IPS-20b (cell line): ENCODE measurements at regions not wholly inside any gene's neighbourhood (a gene's known extent, or its start where the extent isn't known, plus 50 kb on each side); places are given as distances from the start of the nearest gene placed in this dataset.

Source experiments
- H3K27ac ChIP-seq: one replicate; pipeline ENCODE4 v1.5.1; 2013; ENCODE audit warnings: low read length
- H3K27me3 ChIP-seq: 2 replicates; pipeline ENCODE4 v1.6.1; 2013; ENCODE audit warnings: mild to moderate bottlenecking, low read length, inconsistent platforms; ENCODE audit not compliant: insufficient read depth
- H3K36me3 ChIP-seq: 2 replicates; pipeline ENCODE4 v1.6.1; 2013; ENCODE audit warnings: low read depth, mild to moderate bottlenecking, inconsistent platforms, low read length, moderate library complexity; ENCODE audit not compliant: insufficient read depth
- H3K4me1 ChIP-seq: 2 replicates; pipeline ENCODE4 v1.6.1; 2013; ENCODE audit warnings: mild to moderate bottlenecking, control low read depth, inconsistent platforms, low read length, moderate library complexity; ENCODE audit not compliant: insufficient read depth
- H3K4me3 ChIP-seq: 2 replicates; pipeline ENCODE4 v1.5.1; 2013; ENCODE audit warnings: mild to moderate bottlenecking, low read length, inconsistent platforms
- H3K9ac ChIP-seq: 2 replicates; pipeline ENCODE4 v1.6.1; 2013; ENCODE audit warnings: low read depth, mild to moderate bottlenecking, inconsistent platforms, low read length, moderate library complexity
- H3K9me3 ChIP-seq: 2 replicates; pipeline ENCODE4 v1.6.1; 2013; ENCODE audit warnings: mild to moderate bottlenecking, low read depth, low read length, inconsistent platforms; ENCODE audit not compliant: insufficient read depth

GRCh38 chr16:48054881-48055601 lies 100.8 kb downstream of the ABCC12 start:
- Histone ChIP-seq H3K27me3 (peaks cover 9% of the 10 kb centered on the region; the same call in 1 of the 2 replicates), H3K36me3 (no peaks in the 10 kb centered on the region), H3K4me3 (peak overlapping the region; percentile 47; the same call in 1 of the 2 replicates), H3K4me1 (peaks cover 16% of the 10 kb centered on the region), H3K9ac (no peak overlapping the region), H3K9me3 (no peaks in the 10 kb centered on the region), H3K27ac (no peak overlapping the region)

GRCh38 chr16:48053418-48053745 lies 102.4 kb downstream of the ABCC12 start:
- H3K4me3 ChIP-seq: no peak overlapping the region
- peaks cover 16% of the 10 kb centered on the region for H3K4me1 ChIP-seq
- no peaks in the 10 kb centered on the region for H3K9me3 ChIP-seq
- peaks cover 9% of the 10 kb centered on the region; the same call in 1 of the 2 replicates for H3K27me3 ChIP-seq
- H3K27ac ChIP-seq: no peak overlapping the region
- no peaks in the 10 kb centered on the region for H3K36me3 ChIP-seq
- H3K9ac ChIP-seq: no peak overlapping the region

- no peak overlapping the region for H3K27ac ChIP-seq
- H3K4me3 ChIP-seq: no peak overlapping the region
- H3K9me3 ChIP-seq: no peaks in the 10 kb centered on the region
- peaks cover 9% of the 10 kb centered on the region; the same call in 1 of the 2 replicates for H3K27me3 ChIP-seq
- H3K36me3 ChIP-seq: no peaks in the 10 kb centered on the region
- peaks cover 16% of the 10 kb centered on the region for H3K4me1 ChIP-seq
- no peak overlapping the region for H3K9ac ChIP-seq
These were observed 102.9 kb downstream of the ABCC12 start for GRCh38 chr16:48052731-48053417.

DNA sequence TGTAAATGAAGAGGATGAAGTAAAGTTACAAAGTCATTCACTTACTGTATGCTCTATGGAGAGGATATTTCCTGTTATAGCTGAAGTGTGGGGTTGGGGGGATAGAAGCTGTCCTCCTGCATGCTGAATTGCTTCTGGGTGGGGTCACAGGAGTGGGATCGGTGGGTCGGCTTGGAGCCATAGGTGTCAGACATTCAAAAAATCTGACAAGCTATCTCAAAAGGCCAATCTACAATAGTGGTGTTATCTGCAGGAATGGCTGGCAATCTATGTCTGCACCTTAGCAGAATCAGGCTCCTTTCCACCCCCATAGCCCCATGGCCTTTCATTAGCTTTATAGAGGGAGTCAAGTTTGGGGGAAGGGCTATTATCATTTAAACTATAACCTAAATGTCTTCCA lies 104.9 kb downstream of the ABCC12 start:
- Histone ChIP-seq H3K9ac (no peak overlapping the region), H3K27me3 (peaks cover 6% of the 10 kb centered on the region; the same call in 1 of the 2 replicates), H3K9me3 (no peaks in the 10 kb centered on the region), H3K4me3 (no peak overlapping the region), H3K4me1 (peaks cover 16% of the 10 kb centered on the region), H3K36me3 (no peaks in the 10 kb centered on the region), H3K27ac (no peak overlapping the region)

GRCh38 chr16:48049847-48050246 lies 105.9 kb downstream of the ABCC12 start:
- H3K4me3 ChIP-seq: no peak overlapping the region
- H3K4me1 ChIP-seq: peaks cover 20% of the 10 kb centered on the region
- H3K9ac ChIP-seq: no peak overlapping the region
- H3K27ac ChIP-seq: no peak overlapping the region
- H3K36me3 ChIP-seq: no peaks in the 10 kb centered on the region
- no peaks in the 10 kb centered on the region for H3K27me3 ChIP-seq
- H3K9me3 ChIP-seq: no peaks in the 10 kb centered on the region

GRCh38 chr16:48047720-48048119 lies 108.1 kb downstream of the ABCC12 start:
- H3K9ac ChIP-seq: no peak overlapping the region
- H3K4me3 ChIP-seq: no peak overlapping the region
- H3K27me3 ChIP-seq: no peaks in the 10 kb centered on the region
- peaks cover 12% of the 10 kb centered on the region; the same call in 1 of the 2 replicates for H3K4me1 ChIP-seq
- H3K27ac ChIP-seq: no peak overlapping the region
- no peaks in the 10 kb centered on the region for H3K36me3 ChIP-seq
- H3K9me3 ChIP-seq: no peaks in the 10 kb centered on the region

DNA sequence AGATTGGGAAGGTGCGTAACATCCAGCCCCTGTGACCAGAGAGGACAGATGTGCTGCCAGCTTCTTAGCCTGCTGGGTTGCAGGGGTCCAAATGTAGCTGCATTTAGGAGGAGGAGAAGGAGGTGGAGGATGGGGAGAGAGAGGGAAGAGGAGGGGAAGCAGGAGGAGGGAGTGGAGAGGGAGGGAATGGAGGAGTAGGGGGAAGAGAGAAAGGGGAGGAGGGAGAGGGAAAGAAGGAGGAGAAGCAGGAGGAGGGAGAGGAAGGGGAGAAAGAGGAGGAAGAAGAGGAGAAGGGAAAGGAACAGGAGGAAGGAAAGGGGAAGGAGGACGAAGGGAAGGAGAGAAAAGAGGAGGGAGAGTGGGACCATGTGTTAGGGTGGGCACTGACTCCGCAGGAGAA lies 108.6 kb downstream of the ABCC12 start:
- Histone ChIP-seq H3K27me3 (no peaks in the 10 kb centered on the region), H3K9ac (no peak overlapping the region), H3K27ac (no peak overlapping the region), H3K36me3 (no peaks in the 10 kb centered on the region), H3K4me3 (no peak overlapping the region), H3K9me3 (no peaks in the 10 kb centered on the region), H3K4me1 (peaks cover 7% of the 10 kb centered on the region; the same call in 1 of the 2 replicates)

- peaks cover 6% of the 10 kb centered on the region; the same call in 1 of the 2 replicates for H3K4me1 ChIP-seq
- H3K36me3 ChIP-seq: no peaks in the 10 kb centered on the region
- no peaks in the 10 kb centered on the region for H3K27me3 ChIP-seq
These were observed 111.7 kb downstream of the ABCC12 start for GRCh38 chr16:48044117-48044516.

DNA sequence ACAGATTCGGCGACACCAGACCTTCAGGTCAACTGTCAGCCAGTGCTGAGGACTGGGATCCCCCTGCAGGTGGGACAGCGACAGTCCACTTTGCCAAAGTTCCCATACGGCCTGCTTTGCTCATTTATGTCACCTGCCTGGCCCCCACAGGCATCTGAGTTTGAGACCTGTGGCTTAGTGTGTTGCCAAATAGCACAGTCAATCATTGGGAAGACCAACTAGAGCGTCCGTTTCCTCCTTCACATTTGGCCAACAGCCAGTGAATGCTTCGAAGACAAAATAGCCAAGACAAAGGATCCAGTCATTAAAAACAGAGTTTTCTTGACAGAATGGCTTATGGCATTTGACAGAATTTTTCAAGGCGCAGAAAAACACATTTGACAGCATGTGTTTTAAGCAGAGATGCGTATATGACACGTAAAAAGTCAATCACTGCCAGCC lies 113.8 kb downstream of the ABCC12 start:
- Histone ChIP-seq H3K4me1 (peaks cover 6% of the 10 kb centered on the region; the same call in 1 of the 2 replicates), H3K27ac (no peak overlapping the region), H3K9ac (no peak overlapping the region), H3K27me3 (no peaks in the 10 kb centered on the region), H3K9me3 (no peaks in the 10 kb centered on the region), H3K36me3 (no peaks in the 10 kb centered on the region), H3K4me3 (no peak overlapping the region)

More at GRCh38 chr16:48044117-48044516, 111.7 kb downstream of the ABCC12 start:
- no peaks in the 10 kb centered on the region for H3K9me3 ChIP-seq
- no peak overlapping the region for H3K4me3 ChIP-seq
- H3K27ac ChIP-seq: no peak overlapping the region
- H3K9ac ChIP-seq: no peak overlapping the region

GRCh38 chr16:48035142-48035541 lies 120.7 kb downstream of the ABCC12 start:
- Histone ChIP-seq H3K9me3 (no peaks in the 10 kb centered on the region), H3K27ac (no peak overlapping the region), H3K9ac (no peak overlapping the region), H3K4me3 (no peak overlapping the region), H3K36me3 (no peaks in the 10 kb centered on the region), H3K27me3 (no peaks in the 10 kb centered on the region), H3K4me1 (no peaks in the 10 kb centered on the region)

DNA sequence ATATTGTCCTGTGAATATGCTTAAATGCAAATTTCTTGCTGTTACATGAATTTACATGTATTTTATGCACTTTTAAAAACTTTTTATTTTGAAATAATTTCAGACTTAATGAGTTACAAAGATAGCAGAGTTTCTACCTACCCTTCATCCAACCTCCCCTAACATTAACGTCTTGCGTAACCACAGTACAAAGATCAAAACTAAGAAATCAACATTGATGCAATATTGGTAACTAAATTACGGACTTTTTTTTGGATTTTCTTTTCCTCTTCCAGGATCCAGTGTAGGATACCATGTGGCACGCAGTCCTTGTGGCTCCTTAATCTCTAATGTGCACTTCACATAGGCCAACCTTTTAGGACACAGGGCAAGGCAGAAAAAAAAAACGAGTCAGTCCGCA lies 124.9 kb downstream of the ABCC12 start:
- no peaks in the 10 kb centered on the region for H3K4me1 ChIP-seq

DNA sequence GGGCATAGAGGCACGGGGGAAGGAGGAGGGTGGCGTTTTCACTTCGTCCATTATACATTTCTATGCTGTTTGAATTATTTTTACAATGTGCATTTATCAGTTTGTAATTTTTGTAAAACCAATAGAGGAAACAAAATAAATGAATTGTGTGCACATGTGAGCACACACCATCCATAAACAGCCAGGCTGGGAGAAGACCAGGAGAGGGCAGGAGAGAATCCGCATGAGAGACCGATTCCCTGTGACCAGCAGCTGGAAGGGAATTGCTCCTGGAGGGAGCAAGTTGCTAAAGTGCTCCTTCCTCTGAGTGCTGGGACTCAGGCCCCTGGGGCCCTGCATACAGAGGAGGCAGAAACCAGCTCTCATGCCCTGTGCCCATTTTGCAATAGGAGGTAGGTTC lies 126.0 kb downstream of the ABCC12 start:
- H3K9ac ChIP-seq: no peak overlapping the region
- no peaks in the 10 kb centered on the region for H3K36me3 ChIP-seq
- H3K4me1 ChIP-seq: no peaks in the 10 kb centered on the region
- H3K4me3 ChIP-seq: no peak overlapping the region
- H3K9me3 ChIP-seq: no peaks in the 10 kb centered on the region
- no peaks in the 10 kb centered on the region for H3K27me3 ChIP-seq
- H3K27ac ChIP-seq: no peak overlapping the region

More for the DNA sequence above, 124.9 kb downstream of the ABCC12 start:
- Histone ChIP-seq H3K9me3 (no peaks in the 10 kb centered on the region), H3K9ac (no peak overlapping the region), H3K27me3 (no peaks in the 10 kb centered on the region), H3K27ac (no peak overlapping the region), H3K4me3 (no peak overlapping the region), H3K36me3 (no peaks in the 10 kb centered on the region)
